ENCODE measurements at regions not wholly inside any gene's neighbourhood (a gene's known extent, or its start where the extent isn't known, plus 50 kb on each side); places are given as distances from the start of the nearest gene placed in this dataset.

DNA sequence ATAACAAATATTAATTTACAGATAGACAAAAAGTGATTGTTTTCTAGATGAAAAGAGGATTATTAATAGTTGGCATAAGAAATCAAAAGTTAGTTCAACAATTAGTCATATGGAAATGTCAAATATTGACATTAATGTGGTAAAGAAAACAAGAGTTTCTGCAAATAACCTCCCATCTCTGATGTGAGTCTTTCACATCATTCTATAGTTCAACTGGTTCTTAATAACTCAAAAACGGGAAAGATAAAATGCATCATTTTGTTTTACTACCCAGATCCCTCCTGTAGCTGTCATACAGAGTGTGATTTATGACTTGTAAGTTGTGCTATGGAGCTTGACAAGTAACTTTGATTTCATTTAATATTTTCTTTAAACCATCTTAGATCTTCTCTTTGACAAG lies 594.8 kb downstream of the ZWINT start:
- Histone ChIP-seq H3K4me3 (ENCODE audit: low read length) (no peak overlapping the region), H3K9me3 (ENCODE audit: control insufficient read depth in 1 of 2, insufficient read depth in 1 of 2, low read length in 2 of 2) (peaks cover 0 to 4% of the 10 kb centered on the region in 2 experiments), H3K27me3 (ENCODE audit: control insufficient read depth in 1 of 2, insufficient read depth in 2 of 2, low read length in 2 of 2) (no peaks in the 10 kb centered on the region), H3K36me3 (ENCODE audit: insufficient read depth, low read length) (no peaks in the 10 kb centered on the region), H3K4me1 (ENCODE audit: insufficient read depth, low read length) (no peaks in the 10 kb centered on the region), H3K27ac (ENCODE audit: low read depth in 1 of 2, low read length in 2 of 2) (no peak overlapping the region)
- ATAC-seq (ENCODE audit: poor library complexity) (no peak), DNase-seq (no peak)
- ChIA-PET CTCF (no interaction called here), POLR2A (no interaction called here)
- Mint-ChIP-seq H3K36me3 (ENCODE audit: low read depth) (no peaks in the 10 kb centered on the region), H3K4me1 (ENCODE audit: low read depth) (no peaks in the 10 kb centered on the region), H3K4me3 (no peak overlapping the region), H3K27me3 (no peaks in the 10 kb centered on the region), H3K9me3 (peaks cover 2% of the 10 kb centered on the region), H3K27ac (no peak overlapping the region)
- intact Hi-C loops (cut with DNase I, micrococcal nuclease): no loop called here
- TF ChIP-seq, protein P1, sequence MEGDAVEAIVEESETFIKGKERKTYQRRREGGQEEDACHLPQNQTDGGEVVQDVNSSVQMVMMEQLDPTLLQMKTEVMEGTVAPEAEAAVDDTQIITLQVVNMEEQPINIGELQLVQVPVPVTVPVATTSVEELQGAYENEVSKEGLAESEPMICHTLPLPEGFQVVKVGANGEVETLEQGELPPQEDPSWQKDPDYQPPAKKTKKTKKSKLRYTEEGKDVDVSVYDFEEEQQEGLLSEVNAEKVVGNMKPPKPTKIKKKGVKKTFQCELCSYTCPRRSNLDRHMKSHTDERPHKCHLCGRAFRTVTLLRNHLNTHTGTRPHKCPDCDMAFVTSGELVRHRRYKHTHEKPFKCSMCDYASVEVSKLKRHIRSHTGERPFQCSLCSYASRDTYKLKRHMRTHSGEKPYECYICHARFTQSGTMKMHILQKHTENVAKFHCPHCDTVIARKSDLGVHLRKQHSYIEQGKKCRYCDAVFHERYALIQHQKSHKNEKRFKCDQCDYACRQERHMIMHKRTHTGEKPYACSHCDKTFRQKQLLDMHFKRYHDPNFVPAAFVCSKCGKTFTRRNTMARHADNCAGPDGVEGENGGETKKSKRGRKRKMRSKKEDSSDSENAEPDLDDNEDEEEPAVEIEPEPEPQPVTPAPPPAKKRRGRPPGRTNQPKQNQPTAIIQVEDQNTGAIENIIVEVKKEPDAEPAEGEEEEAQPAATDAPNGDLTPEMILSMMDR (IDR thresholded peaks at IDR 0.05): no peak

DNA sequence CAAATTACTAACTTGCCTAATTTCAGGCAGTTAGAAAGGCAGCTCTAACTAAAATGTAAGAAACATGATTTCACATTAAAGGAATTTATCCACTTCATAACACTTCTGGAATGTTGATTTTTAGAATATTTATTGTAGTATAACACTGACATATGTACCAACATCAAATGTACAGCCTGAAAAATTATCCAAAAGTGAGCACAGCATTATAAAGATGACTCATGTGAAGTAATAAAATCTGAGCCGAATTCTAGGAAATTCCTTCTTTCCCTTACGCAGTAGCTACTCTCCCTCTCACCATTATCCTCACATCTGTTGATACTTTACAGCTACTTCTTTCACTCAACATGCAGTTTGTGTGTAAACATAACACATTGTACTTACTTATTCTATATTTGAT lies 610.6 kb downstream of the ZWINT start:
- Histone ChIP-seq H3K4me3 (ENCODE audit: low read length) (no peak overlapping the region), H3K9me3 (ENCODE audit: control insufficient read depth in 1 of 2, insufficient read depth in 1 of 2, low read length in 2 of 2) (peaks cover 0 to 5% of the 10 kb centered on the region in 2 experiments), H3K36me3 (ENCODE audit: insufficient read depth, low read length) (no peaks in the 10 kb centered on the region), H3K27ac (ENCODE audit: low read depth in 1 of 2, low read length in 2 of 2) (no peak overlapping the region), H3K27me3 (ENCODE audit: control insufficient read depth in 1 of 2, insufficient read depth in 2 of 2, low read length in 2 of 2) (no peaks in the 10 kb centered on the region), H3K4me1 (ENCODE audit: insufficient read depth, low read length) (no peaks in the 10 kb centered on the region)
- H3K4me1 Mint-ChIP-seq (ENCODE audit: low read depth): no peaks in the 10 kb centered on the region
- H3K4me3 Mint-ChIP-seq: no peak overlapping the region
- intact Hi-C loops (cut with DNase I, micrococcal nuclease): no loop called here
- H3K27ac Mint-ChIP-seq: no peak overlapping the region
- no peaks in the 10 kb centered on the region for H3K36me3 Mint-ChIP-seq (ENCODE audit: low read depth)
- DNase-seq (no peak), ATAC-seq (ENCODE audit: poor library complexity) (no peak)
- peaks cover 2% of the 10 kb centered on the region for H3K9me3 Mint-ChIP-seq
- ChIA-PET POLR2A (no interaction called here), CTCF (no interaction called here)
- H3K27me3 Mint-ChIP-seq: no peaks in the 10 kb centered on the region
- TF ChIP-seq, protein P1 (IDR thresholded peaks at IDR 0.05): no peak

DNA sequence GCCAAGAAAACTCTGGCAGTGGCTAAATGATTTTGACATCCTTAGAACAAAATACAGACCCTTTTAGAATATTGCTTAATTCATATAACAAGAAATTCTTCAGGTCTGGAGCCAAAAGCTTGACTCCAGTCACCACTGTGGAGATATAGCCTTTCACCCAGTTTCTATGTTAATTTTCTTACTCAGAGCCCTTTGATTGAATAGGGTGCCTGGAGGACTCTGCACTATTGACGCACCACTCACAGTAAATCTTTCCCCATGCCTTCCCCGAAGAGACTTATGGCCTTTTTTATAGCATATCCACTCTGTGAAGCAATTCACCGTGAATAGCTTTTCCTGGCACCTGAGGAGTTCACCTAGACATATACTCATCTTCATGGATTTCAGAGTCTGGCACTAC lies 613.8 kb downstream of the ZWINT start:
- H3K4me1 ChIP-seq (ENCODE audit: insufficient read depth, low read length): no peaks in the 10 kb centered on the region
- H3K36me3 ChIP-seq (ENCODE audit: insufficient read depth, low read length): no peaks in the 10 kb centered on the region
- intact Hi-C loops (cut with DNase I, micrococcal nuclease): no loop called here
- Mint-ChIP-seq H3K27me3 (no peaks in the 10 kb centered on the region), H3K4me1 (ENCODE audit: low read depth) (no peaks in the 10 kb centered on the region), H3K36me3 (ENCODE audit: low read depth) (no peaks in the 10 kb centered on the region), H3K4me3 (no peak overlapping the region), H3K27ac (no peak overlapping the region), H3K9me3 (peaks cover 2% of the 10 kb centered on the region)
- H3K4me3 ChIP-seq (ENCODE audit: low read length): no peak overlapping the region
- peaks cover 0 to 5% of the 10 kb centered on the region in 2 experiments for H3K9me3 ChIP-seq (ENCODE audit: control insufficient read depth in 1 of 2, insufficient read depth in 1 of 2, low read length in 2 of 2)
- H3K27ac ChIP-seq (ENCODE audit: low read depth in 1 of 2, low read length in 2 of 2): no peak overlapping the region
- ATAC-seq (ENCODE audit: poor library complexity): no peak
- CTCF ChIA-PET: no interaction called here
- TF ChIP-seq, protein P1 (IDR thresholded peaks at IDR 0.05): no peak
- POLR2A ChIA-PET: no interaction called here
- DNase-seq: no peak
- H3K27me3 ChIP-seq (ENCODE audit: control insufficient read depth in 1 of 2, insufficient read depth in 2 of 2, low read length in 2 of 2): no peaks in the 10 kb centered on the region
